HG03108 (cell line): ENCODE measurements at regions not wholly inside any gene's neighbourhood (a gene's known extent, or its start where the extent isn't known, plus 50 kb on each side); places are given as distances from the start of the nearest gene placed in this dataset.

Experiments used
- ATAC-seq: cut with Tn5 transposase; IDR thresholded peaks from one replicate; pipeline ENCODE4 v1.9.1; 2021; ENCODE audit warnings: moderate library complexity; ENCODE audit not compliant: unreplicated experiment

DNA sequence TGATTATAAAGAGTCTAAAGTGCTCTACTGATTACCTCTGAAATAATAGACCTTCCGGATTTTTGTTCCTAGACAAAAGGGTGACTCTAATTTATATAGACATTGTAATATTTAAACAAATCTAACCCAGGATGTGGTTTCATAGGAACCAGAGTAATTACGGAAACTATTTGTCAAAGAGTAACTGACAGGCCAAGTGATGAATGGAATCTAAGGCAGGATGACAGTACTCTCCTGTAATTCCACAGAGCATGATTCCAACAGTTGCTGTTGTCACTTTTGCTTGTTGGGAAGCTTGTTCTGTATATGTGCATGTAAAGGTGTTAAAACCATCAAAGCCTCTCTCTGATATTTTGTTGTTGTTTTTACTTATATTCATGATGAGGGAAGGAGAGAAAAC lies 1141.0 kb downstream of the IGSF11 start:
- ATAC-seq: no peak

DNA sequence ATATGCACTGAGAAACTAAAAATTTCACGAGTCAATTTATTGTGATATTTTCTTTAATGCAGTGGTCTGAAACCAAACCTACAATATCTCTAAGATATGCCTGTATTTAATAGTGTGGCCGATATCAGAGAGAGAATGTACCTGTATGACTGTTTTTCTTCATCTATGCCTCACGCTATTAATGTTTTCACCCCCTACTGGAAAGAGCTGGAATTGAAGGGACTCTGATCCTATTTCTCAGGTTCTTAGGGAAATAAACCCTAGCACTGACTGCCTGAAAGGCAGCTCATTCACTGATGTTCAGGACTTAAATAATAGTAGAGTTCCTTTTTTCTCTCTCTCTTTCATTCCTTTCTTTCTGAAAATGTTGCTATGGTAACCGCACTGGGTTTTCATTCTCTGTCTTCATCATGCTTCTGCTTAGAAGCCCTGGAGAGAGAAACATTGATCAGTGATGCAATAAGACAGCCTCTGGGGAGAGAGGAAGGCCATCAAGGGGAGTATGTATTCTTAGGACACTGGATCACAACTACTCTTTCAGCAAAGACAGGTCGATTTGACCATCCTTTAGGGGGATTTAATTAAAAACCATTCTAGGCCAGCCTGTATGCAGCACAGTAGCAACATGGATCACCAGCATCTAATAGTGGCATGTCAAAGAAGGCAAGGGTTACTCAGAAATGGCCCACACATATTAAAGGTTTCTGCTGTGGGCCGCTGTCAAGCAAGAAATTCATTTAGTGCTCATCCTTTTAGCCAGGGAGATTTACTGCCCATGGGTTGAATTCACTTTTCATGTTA lies 1135.7 kb downstream of the IGSF11 start:
- no peak for ATAC-seq

DNA sequence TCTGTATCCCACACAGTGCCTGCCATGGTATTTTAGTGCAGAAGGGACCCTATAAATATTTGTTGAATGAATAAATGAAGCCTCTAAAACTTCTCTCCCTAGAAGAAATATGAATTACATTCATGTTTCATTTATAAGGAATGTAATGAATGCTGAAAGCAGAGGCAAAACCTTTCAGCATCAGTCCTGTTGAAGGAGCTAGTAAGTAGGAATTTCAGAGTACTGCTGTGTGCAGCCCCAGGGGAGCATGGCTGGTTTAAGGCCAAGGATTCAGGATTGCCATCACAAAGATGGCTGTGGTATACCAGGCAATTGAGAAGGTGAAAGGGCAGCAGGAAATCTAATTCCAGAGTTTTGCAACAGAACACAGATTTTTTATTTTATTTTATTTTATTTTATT lies 1131.4 kb downstream of the IGSF11 start:
- ATAC-seq: no peak

DNA sequence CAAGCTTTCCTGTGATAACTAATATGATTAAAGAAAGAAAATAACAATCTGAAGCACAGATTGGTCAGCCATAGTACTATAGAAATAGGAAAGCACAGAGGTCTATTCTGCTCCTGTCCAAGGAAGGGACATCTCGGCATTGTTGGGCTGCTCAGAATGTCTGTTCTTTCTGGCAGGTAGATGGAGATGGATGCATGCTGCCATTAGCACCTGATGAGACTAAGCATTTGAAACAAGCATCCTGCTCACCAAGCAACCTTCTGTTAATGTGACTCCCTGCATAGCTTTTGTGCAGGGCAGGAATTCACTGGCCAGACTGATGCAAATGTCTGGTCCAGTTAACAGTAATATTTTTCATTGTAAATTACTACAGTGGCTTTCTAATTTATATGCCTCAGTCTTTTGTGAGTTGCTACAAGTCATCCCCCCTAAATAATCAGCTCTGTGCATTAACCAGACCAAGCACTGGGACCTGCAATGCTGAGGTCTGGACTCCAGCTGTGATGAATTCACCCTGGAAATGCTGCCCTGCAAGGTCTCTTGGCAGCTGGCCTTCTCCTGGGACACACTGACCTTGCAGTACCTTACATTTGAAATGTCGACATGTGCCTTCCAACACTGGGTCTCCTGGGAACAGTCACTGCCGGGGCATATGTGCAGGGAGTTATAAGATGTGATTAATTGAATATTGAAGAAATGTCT lies 1123.7 kb downstream of the IGSF11 start:
- no peak for ATAC-seq

DNA sequence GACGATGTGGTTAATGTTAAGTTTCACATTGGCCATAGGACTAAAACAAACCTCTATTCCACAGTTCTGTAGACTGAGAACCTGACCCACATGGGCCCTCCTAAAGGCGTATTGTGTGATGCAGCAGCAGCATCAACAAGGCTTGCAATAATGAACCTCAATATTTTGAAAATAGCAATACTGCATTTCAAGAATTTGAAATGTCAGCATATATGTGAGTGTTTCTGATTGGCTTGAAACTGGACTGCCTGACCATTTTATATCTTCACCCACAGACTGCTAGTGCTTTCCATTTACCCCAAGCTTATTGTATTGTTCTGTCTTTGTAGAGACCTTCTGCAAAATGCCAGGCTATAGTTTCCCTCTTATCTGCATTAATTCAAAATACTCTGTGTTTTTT lies 1122.3 kb downstream of the IGSF11 start:
- no peak for ATAC-seq

DNA sequence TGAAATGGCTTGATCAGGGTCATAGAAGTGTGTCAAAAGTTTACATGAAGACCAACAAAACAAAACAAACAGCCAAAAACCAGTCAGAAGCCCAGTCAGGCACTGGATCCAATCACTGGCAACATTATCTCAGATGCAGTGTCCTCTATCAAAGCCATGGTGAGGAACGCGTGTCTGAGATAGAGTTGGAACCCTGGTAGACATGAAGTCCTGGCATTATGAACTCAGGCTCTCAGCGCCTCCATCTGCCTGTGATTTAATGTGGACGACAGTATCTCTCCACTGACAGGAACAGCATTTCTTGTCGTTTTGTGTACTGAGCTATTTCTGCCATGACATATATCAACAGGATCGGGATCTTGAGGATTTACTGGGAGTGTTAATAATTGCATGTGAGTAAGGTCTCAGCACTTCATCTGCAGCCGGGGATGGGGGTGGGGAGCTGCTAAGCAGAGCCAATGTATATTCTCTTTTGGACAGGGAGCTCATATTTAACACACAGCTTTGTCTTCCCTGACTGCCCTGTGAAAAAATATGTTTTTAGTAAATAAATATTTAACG lies 1120.0 kb downstream of the IGSF11 start:
- no peak for ATAC-seq

DNA sequence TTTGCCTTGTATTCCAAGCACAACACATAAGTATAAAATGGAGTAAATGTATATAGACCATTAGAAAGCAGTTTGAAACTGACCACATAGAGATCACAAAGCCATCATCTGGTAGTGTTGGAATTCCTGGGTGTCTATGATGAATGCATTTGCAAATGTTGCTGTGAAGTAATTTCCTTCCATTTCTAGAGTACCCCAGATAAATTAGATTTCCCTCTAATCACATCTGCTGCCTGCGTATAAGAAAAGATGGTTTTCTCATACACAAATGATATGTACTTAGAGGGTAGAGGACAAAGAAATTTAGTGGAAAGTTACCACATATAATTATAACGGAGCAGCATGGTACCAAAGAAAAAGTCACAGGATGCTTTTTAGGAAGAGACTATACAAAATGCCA lies 1117.8 kb downstream of the IGSF11 start:
- no peak for ATAC-seq

DNA sequence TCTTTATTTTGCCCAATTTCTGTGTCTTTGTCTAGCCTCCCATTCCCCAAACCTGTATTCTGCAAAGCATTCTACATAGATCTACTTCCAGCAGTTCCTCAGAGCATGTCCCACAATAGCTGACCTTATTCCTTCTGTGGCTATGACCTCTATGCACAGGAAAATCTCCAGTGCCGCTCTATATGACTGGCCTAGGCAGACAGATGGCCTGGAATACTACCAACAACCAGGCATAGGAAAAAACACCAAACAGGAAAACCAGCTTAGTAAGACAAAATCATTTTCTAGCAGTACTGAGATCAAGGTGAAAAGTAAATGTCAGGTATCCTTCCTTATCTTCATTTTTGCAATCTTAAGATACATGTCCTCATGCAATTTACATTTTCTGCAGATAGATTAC lies 1115.0 kb downstream of the IGSF11 start:
- no peak for ATAC-seq

DNA sequence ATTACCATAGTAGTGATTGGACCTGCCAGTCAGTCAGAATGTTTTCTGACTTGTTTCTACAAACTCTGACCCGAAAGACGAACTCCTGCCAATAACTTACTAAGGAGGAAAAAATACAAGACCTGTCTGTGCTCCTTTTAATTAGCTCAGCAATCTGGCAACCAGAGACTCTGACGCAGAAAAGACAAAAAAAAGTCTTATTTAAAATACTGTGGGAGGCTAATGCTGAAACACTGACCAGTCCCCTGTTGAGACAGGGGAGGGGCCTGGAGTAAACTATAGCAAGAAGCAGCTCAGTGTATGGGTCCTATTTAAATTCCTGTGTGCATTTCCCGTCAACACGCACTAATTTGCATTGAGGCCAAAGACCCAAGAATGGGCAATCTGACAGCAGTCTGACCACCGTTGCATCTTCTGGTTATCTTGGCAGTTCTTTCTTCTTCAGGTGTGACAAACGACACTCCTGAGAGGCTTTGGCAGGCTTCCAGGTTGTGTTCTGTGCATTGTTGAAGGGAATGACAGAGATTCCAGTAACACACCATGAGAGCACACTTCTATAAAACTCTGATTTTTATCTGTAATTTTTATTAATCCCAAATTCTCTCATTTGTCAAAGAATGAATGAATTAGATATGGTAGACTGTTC lies 1114.3 kb downstream of the IGSF11 start:
- no peak for ATAC-seq

DNA sequence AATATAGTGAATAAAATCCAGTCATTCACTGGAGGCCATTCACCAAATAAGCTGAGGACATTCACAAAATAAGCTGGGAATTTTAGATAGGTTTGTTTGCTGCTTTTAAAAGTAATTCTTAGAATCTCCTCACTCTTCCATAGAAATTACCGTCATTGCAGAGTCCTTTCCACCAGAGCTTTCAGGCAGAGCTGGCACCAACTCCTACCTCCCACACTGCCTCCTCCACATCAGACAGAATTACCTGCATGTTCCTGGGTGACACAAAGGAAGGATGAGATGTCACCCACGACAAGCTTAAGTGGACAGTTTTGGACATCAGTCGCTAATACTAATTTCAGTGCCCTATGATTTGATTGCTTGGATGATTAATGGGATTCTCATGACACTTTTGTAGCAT lies 1113.2 kb downstream of the IGSF11 start:
- no peak for ATAC-seq

DNA sequence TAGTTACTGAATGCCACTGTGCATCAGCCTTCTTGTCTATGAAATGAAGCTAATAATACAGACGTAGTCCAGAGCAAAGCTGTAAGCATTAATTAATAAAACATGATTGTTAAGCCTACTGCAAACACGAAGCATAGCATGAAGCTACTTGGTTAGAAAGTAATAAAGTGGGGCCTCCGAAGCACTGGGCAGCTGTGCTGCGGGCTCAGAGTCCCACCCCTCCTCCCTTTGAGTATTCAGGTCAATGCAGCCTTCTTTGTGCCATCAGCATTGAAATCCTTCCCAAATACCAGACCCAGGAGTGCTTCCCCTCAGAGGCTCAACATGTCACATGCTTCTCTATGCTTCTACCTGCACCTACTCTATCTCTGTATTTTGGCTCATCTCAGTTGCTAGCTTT lies 1112.6 kb downstream of the IGSF11 start:
- ATAC-seq: no peak

DNA sequence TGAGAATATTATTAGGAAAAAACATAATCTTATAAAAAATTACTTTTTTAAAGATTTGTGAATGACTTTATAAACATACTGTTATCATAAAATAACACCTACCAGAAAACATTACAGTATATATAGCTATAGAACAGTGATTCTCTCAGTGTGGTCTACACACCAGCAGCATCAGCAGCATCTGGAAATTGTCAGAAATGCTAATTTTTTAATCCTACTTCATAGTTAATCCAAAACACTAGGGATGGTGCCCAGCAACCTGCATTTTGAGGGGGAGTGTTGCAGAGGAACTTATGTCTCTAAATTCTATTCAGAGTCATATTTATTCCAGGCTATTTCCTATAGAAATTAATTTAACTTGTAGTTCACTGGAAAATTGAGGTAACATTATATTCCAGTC lies 1107.8 kb downstream of the IGSF11 start:
- ATAC-seq: no peak

DNA sequence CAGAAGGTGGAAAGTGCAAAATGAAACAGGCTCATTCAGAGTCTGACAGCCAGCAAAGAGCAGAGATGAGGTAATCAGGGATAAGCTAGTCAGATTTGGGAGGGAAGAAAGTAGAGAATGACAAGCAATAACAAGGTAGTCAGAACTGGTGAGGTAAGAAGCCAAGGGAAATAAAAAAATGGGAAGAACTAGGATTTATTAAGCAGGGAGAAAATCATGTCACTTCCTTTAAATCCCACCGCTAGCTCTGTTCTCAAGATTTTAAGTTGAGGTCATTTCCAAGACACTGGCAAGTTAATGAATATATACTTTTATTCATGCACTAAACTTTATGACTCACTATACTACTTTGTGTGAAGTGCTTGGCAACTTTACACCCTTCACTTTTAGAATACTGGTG lies 1106.8 kb downstream of the IGSF11 start:
- ATAC-seq: no peak

DNA sequence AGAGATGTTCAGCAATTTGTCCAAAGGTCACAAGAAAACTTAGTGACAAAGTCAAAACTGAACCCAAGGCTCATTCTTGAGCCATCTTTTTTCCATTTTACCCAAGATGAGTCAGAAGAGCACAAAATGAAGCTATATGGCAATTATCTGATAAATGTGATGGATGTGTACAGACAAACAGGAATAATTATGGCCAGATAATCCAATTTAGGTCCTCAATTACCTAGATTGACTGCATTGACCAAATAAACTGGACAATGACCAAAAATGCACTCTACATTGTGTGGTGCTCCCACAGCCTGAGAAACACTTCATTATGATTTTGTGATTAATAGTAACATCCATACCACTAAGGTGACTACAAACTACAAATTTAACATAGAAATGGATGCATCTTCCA lies 1105.8 kb downstream of the IGSF11 start:
- no peak for ATAC-seq

DNA sequence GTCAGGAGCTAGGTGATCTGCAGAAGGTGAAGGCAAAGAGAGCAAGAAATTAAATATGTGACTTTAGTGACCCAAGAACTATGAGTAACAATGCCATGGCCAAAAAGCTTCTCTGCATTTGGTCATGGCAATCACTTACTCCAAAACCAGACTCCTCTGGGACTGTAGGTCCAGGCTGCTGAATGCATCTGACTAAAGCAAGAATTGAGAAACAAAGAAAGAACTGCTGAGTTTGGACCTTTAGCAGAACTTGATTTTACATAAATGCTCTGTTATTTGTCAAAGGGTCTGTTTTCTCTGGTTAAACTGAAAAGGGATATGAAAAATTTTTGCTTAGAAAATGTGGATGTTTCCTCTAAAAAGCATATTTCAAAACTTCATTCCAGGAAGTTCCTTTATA lies 1102.2 kb downstream of the IGSF11 start:
- ATAC-seq: no peak

DNA sequence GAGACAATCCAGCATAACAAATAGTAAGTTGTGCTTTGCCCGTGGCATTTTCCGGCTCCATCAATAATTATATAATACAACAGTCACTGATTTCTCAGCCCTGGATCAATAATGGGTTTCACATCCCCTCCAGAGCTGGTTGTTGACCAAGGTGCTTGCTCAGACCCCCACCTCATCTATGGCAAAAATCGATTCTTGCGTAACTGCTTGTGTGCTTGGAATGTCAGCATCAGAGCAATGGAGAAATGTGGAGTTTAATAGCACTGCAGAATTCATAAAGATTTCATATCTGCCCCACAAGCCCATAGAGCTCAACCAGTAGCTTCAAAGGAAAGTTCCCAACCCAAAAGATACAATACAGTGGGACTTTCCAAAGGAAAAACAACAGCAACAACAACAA lies 1098.5 kb downstream of the IGSF11 start:
- ATAC-seq: no peak

DNA sequence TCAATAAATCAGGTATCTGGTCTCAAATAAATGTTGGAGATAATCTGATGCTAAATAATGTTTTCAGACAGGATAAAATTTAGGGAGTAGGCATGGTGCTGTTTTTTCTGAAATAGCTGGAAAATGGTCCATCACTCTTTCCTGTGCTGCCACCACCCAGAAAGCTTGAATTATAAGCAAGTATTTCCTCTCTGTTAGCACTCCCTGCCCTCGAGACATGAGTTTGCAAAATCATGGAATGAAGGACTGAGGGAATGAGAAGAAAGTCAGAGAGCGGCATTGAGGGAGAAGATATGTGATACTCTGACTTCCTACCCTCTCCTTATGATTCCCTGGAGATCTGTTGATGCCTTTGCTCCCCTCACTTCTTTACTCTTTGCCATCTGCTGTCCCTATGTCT lies 1095.7 kb downstream of the IGSF11 start:
- no peak for ATAC-seq

DNA sequence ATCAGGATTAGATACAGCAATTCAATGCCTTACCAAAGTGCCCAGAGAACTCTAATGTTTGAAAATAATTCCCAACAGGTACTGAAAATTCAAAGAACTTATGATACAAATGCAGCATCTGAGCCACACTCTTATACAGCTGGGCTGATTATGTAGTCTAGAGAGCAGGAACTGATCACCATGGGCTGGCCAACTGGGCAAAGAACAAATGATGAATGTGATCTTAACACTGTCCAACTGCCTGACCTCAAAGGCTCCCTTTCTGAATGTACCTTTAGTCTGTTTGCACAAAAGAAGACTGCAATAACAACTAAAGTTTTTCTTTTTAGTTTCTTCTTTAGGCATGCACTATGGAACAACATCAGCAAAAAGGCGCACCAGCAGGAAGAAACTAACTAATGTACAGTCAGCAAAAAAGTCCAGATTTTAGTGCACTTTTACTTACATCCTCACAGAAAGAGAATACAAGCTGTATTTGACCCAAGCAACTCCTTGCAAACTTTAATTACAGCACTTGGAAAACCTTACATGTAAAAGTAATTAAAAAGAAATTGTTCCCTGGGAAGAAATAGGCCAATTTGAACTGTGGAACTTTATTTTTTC lies 1095.1 kb downstream of the IGSF11 start:
- no peak for ATAC-seq

DNA sequence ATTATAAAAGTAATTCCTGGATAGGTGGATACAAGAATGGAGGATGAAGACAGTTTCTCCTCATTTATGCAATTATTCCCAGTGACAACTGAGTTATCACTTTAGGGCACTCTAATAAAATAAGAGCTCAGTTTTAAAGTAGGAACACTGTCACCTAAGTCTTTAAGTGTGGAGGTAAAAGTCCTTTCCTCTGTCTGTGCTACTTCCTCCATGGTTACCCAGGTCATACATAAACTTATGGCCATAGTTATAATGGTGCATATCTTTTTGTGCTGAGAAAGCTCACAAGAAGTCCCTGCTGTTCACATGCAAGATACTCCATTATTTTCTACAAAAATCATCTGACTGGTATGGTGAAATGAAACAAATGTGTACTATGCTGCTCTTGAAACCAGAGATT lies 1093.6 kb downstream of the IGSF11 start:
- no peak for ATAC-seq

DNA sequence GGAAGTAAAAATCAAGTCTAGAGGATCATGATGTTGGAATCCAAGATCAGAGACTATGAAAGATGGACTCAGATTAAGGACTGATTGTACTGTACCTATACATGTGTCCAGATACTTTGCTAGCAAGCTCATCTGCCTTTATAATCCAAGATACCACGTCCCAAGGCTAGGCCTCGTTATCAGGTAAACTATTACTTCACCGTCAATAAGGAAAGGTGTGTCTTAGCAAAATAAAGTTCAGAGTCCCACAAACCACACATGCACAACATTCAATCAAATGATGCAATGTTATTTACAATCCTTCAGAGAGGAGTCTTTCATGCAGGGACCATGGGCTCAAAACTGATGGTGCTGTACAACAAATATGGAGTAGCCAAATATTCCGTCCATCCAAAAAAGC lies 1092.9 kb downstream of the IGSF11 start:
- no peak for ATAC-seq

DNA sequence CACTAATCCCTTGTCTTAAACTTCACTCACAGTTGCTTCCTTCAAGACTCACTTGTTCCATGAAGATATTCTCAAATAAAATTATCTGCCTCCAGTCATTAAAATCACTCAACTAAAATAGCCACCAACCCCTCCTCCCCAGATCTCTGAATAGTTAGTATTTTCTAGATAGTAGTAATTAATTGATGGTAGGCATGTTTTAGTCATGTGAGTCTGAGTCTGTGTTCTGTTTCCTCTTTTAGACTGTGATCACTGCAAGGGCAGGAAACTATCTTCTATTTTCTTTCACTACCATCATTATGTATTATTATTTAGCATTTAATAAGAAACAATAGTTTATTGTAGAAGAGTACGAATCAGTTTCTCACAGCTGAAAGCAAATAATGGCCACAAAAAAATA lies 1080.5 kb downstream of the IGSF11 start:
- no peak for ATAC-seq
